Breast epithelium (tissue), 4 donors: ENCODE measurements at regions not wholly inside any gene's neighbourhood (a gene's known extent, or its start where the extent isn't known, plus 50 kb on each side); places are given as distances from the start of the nearest gene placed in this dataset.

Source experiments
- DNase-seq, 2 donors: peaks; one replicate each; pipeline ENCODE4 v3.0.0-alpha.2; 2019; ENCODE audit warnings: low spot score in 2 of 2
- H3K27ac ChIP-seq, 2 donors: fragments of 200-600 bp; sonication (generic) in 1 of 2; one replicate each; pipeline ENCODE4 v1.5.1; 2016 to 2019; ENCODE audit warnings: mild to moderate bottlenecking in 1 of 2
- H3K27me3 ChIP-seq, 2 donors: fragments of 200-600 bp; sonication (generic) in 1 of 2; one replicate each; pipeline versions ENCODE4 v1.5.1 to v1.6.0; 2017 to 2019; ENCODE audit warnings: control low read depth in 1 of 2, mild to moderate bottlenecking in 1 of 2
- H3K36me3 ChIP-seq: fragments of 200-600 bp; one replicate; pipeline ENCODE4 v1.5.1; 2019
- H3K4me1 ChIP-seq, 2 donors: fragments of 200-600 bp; sonication (generic); one replicate each; pipeline ENCODE4 v1.5.1; 2016 to 2019; ENCODE audit warnings: control low read depth in 1 of 2
- H3K4me3 ChIP-seq, 3 donors: fragments of 200-600 bp; sonication (generic); 1 replicate in 2 of 3; 2 replicates in 1 of 3; pipeline ENCODE4 v1.5.1; 2016 to 2019; ENCODE audit warnings: mild to moderate bottlenecking in 3 of 3, moderate library complexity in 2 of 3
- H3K9me3 ChIP-seq, 2 donors: fragments of 200-600 bp; sonication (generic) in 1 of 2; one replicate each; pipeline ENCODE4 v1.5.1; 2016 to 2019; ENCODE audit warnings: control low read depth in 1 of 2
- POLR2A ChIP-seq: fragments of 450-650 bp; IDR thresholded peaks from one replicate; pipeline ENCODE4 v1.6.1; 2016; ENCODE audit warnings: antibody characterized with exemption, mild to moderate bottlenecking, moderate library complexity
- POLR2AphosphoS5 ChIP-seq, 3 donors: sonication (generic); formaldehyde crosslinking; IDR thresholded peaks; one replicate each; pipeline ENCODE4 v1.6.1; 2017; ENCODE audit warnings: antibody characterized with exemption in 3 of 3
- intact Hi-C: fragments of 100-400 bp; cut with DNase I; formaldehyde crosslinking; loops from one replicate; pipeline ENCODE4 v1.15.1; 2023; ENCODE audit warnings: low total_unique reads
- TF ChIP-seq, protein P1 (sequence below), 3 donors: fragments of 450-650 bp; IDR thresholded peaks; one replicate each; pipeline ENCODE4 v1.5.1; 2016 to 2017; ENCODE audit warnings: antibody characterized with exemption in 3 of 3, mild to moderate bottlenecking in 3 of 3, moderate library complexity in 3 of 3

DNA sequence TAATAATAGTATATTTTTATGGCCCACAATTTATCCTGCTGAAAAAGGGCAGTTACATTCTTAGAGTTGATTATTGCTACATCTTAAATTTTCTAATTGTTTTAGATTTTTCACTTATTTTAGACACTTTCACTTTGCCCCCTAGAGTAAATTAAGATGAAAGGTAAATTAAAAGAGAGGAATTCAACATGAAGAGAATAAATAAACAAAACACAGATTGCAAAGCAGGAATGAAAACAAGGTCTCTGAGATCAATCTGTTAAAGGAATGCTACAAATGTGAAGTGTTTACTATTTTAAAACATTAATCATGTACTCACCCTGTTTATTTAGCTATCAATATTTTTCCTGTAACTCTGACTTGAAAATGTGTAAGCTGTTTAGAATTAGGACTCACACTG is 113.5 kb upstream of the ETAA1 start:
- H3K27ac ChIP-seq = no peak overlapping the region
- DNase-seq = no peak
- H3K36me3 ChIP-seq = no peaks in the 10 kb centered on the region
- H3K27me3 ChIP-seq = no peaks in the 10 kb centered on the region
- no peak for TF ChIP-seq POLR2A
- TF ChIP-seq POLR2AphosphoS5 (IDR thresholded peaks at IDR 0.05) = no peak
- no peaks in the 10 kb centered on the region for H3K4me1 ChIP-seq
- no peak overlapping the region for H3K4me3 ChIP-seq
- H3K9me3 ChIP-seq = no peaks in the 10 kb centered on the region
- intact Hi-C loops = no loop called here

DNA sequence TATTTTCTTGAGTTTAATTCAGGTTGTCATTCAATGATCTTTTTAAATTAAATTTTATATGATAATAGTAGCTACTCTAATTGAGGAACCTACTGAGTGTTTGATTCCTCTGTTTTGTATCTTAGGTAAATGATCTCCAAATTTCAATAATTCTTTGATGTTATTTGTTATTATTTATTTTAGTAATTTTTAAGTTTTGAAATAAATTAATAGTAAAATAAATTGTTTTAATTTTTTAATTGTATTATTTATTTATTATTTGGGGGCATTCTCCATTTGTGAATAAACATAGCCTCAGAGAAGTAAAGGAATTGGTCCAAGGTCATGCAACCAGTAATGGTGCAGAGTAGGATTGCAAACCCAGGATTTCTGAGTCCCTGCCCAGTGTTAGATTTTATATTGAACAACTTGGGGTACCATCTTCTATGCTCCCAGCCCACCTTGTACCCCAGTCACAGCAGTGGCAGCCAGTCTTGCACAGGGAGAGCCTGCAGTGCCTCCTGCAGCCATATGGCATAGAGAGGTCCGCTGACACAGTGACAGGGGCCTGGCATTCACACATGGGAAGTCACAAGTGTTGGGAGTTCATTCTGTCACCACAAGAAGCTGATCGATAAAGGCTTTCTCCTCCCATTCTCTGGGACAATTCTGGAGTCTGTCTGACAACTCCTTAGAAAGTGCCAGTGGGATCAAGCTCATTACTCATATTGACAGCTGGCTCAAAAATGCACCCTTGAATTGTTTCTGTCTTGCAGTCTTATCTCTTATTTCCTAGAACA is 110.0 kb upstream of the ETAA1 start:
- Histone ChIP-seq H3K27me3 (no peaks in the 10 kb centered on the region), H3K9me3 (no peaks in the 10 kb centered on the region), H3K4me3 (no peak overlapping the region), H3K4me1 (no peaks in the 10 kb centered on the region), H3K36me3 (no peaks in the 10 kb centered on the region), H3K27ac (no peak overlapping the region)
- no peak for TF ChIP-seq POLR2AphosphoS5 (IDR thresholded peaks at IDR 0.05)
- no peak for TF ChIP-seq POLR2A
- TF ChIP-seq, protein P1, sequence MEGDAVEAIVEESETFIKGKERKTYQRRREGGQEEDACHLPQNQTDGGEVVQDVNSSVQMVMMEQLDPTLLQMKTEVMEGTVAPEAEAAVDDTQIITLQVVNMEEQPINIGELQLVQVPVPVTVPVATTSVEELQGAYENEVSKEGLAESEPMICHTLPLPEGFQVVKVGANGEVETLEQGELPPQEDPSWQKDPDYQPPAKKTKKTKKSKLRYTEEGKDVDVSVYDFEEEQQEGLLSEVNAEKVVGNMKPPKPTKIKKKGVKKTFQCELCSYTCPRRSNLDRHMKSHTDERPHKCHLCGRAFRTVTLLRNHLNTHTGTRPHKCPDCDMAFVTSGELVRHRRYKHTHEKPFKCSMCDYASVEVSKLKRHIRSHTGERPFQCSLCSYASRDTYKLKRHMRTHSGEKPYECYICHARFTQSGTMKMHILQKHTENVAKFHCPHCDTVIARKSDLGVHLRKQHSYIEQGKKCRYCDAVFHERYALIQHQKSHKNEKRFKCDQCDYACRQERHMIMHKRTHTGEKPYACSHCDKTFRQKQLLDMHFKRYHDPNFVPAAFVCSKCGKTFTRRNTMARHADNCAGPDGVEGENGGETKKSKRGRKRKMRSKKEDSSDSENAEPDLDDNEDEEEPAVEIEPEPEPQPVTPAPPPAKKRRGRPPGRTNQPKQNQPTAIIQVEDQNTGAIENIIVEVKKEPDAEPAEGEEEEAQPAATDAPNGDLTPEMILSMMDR (IDR thresholded peaks at IDR 0.05) = no peak
- intact Hi-C loops = no loop called here
- DNase-seq = no peak

DNA sequence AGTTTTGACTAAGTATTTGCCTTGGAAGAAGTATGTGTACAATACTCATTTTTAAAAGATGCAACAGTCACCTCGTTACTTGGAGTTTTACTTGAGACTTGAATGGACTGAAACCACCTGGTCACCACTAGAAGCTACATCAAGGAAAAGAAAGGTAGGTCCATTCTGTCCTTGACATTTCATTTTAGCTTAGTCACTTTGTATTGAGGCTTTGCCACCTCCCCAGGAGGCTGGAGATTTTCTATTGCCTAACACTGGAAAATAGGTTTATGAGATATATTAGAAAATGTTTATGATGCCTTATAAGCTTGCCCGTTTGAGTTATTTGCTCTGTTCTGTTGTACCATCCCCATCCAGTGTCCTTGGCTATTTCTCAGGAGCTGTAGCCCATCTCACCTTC is 107.9 kb upstream of the ETAA1 start:
- Histone ChIP-seq H3K4me3 (no peak overlapping the region), H3K4me1 (no peaks in the 10 kb centered on the region)
- DNase-seq = no peak

DNA sequence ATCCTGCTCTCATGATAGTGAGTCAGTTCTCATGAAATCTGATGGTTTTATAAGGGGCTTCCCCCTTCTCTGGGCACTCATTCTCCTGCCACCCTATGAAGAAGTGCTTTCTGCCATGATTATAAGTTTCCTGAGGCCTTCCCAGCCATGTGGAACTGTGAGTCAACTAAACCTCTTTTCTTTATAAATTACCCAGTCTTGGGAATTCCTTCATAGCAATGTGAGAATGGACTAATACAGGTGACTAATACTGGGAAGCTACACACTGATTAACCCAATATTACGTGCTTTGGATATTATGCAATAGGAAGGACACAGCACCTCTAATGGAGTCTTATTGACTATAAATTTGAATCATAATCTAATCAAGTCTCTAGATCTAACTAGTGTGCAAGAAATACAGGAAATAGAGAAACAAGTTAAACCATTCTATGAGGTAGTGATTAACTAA is 107.2 kb upstream of the ETAA1 start:
- Histone ChIP-seq H3K4me1 (no peaks in the 10 kb centered on the region), H3K27me3 (no peaks in the 10 kb centered on the region), H3K27ac (no peak overlapping the region), H3K36me3 (no peaks in the 10 kb centered on the region), H3K9me3 (no peaks in the 10 kb centered on the region), H3K4me3 (no peak overlapping the region)
- TF ChIP-seq, protein P1 (IDR thresholded peaks at IDR 0.05) = no peak
- TF ChIP-seq POLR2A (no peak), POLR2AphosphoS5 (IDR thresholded peaks at IDR 0.05) (no peak)
- intact Hi-C loops = no loop called here
- no peak for DNase-seq

More for the DNA sequence above, 107.9 kb upstream of the ETAA1 start:
- no peak overlapping the region for H3K27ac ChIP-seq
- no peaks in the 10 kb centered on the region for H3K36me3 ChIP-seq
- intact Hi-C loops = no loop called here
- TF ChIP-seq, protein P1 (IDR thresholded peaks at IDR 0.05) = no peak
- TF ChIP-seq POLR2AphosphoS5 (IDR thresholded peaks at IDR 0.05) = no peak
- TF ChIP-seq POLR2A = no peak
- H3K9me3 ChIP-seq = no peaks in the 10 kb centered on the region
- H3K27me3 ChIP-seq = no peaks in the 10 kb centered on the region

DNA sequence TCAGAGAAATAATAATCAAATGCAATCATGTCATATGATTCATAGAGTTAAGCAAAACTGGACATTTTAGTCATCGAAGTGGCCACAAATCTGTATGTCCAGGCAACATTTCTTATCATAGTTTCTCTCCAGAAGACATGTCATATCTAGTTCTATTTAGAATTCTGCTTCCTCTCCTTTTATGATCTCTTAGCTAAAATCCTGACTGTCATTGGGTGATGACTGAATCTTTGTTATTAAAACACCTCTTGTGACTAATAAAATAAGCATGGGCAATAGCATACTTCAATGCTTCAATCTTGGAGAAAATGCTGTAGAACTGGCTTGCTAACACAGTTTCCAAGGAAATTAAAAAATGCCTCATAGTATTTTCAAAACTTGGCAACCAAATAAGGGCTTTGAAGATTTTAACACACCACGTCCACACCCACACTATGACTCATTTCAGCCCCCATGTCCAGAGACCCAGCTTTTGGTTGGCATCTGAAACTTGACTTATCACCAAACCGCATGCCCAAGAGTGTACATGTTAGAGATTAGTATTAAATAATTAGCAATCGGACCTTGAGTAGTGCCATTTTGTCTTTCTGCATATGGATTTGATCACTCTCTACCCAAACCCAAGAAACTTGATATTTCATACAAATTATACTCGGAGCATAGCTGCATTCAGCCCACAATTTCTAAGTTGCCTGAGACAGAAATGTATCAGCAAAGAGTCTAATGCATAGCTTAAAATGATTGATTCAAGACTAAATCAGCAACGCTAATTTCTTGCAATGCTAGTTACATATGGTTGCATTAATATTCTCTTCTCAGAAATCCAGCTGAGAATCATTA is 106.5 kb upstream of the ETAA1 start:
- DNase-seq = no peak
- TF ChIP-seq POLR2AphosphoS5 (IDR thresholded peaks at IDR 0.05) (no peak), POLR2A (no peak)
- TF ChIP-seq, protein P1 (IDR thresholded peaks at IDR 0.05) = no peak
- intact Hi-C loops = no loop called here

More for the DNA sequence above, 106.5 kb upstream of the ETAA1 start:
- H3K27me3 ChIP-seq = no peaks in the 10 kb centered on the region
- no peaks in the 10 kb centered on the region for H3K36me3 ChIP-seq
- H3K27ac ChIP-seq = no peak overlapping the region
- H3K9me3 ChIP-seq = no peaks in the 10 kb centered on the region
- no peaks in the 10 kb centered on the region for H3K4me1 ChIP-seq
- no peak overlapping the region for H3K4me3 ChIP-seq
